Gastrocnemius medialis (tissue), 4 donors: ENCODE measurements at regions not wholly inside any gene's neighbourhood (a gene's known extent, or its start where the extent isn't known, plus 50 kb on each side); places are given as distances from the start of the nearest gene placed in this dataset.

Experiments used
- CTCF ChIP-seq, 5 experiments: fragments of 450-650 bp in 3 of 5; fragments of 200-600 bp in 2 of 5; sonication (generic) in 2 of 5; IDR thresholded peaks in 4 of 5; conservative IDR thresholded peaks in 1 of 5; 1 replicate in 4 of 5; 2 replicates in 1 of 5; pipeline ENCODE4 v1.5.1; 2016 to 2019; ENCODE audit warnings: antibody characterized with exemption in 5 of 5, mild to moderate bottlenecking in 3 of 5, moderate library complexity in 3 of 5
- POLR2A ChIP-seq, 2 donors: fragments of 450-650 bp; IDR thresholded peaks; one replicate each; pipeline ENCODE4 v1.6.1; 2017; ENCODE audit warnings: antibody characterized with exemption in 2 of 2, mild to moderate bottlenecking in 2 of 2, moderate library complexity in 2 of 2

GRCh38 chr7:34596887-34597286, 61.1 kb upstream of the NPSR1 start:
- no peak for TF ChIP-seq CTCF (IDR thresholded peaks at IDR 0.05 in 4 of 5, conservative IDR thresholded peaks at IDR 0.05 in 1 of 5)
- no peak for TF ChIP-seq POLR2A (IDR thresholded peaks at IDR 0.05)
